ENCODE measurements at regions not wholly inside any gene's neighbourhood (a gene's known extent, or its start where the extent isn't known, plus 50 kb on each side); places are given as distances from the start of the nearest gene placed in this dataset.

DNA sequence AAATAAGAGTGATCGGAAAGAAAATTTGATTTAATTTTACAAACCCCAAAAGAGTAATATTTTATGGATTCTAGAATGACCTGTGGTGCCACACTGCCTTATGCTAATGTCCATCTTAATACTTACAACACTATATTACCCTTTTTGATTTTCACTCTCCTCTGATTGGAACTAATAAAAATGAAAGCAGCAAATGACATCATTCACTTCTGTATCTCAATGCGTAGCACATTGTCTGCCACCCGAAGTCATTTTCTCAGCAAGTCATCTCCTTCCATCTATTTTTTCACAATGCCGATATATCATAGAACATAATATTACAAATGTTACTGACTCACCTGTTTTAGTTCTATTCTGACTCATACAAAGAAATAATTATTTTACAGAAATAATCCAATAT lies 127.5 kb upstream of the PCLO start:
- Histone ChIP-seq H3K36me3 (ENCODE audit: control insufficient read depth, insufficient read depth, low read length) (no peaks in the 10 kb centered on the region), H3K9me3 (no peaks in the 10 kb centered on the region), H3K4me1 (no peaks in the 10 kb centered on the region), H3K4me3 (ENCODE audit: low read depth, low read length) (no peak overlapping the region), H3K27me3 (replicated peaks; ENCODE audit: control insufficient read depth, insufficient read depth, low read length) (no peaks in the 10 kb centered on the region)
- Mint-ChIP-seq H3K27ac (ENCODE audit: unreplicated experiment) (no peak overlapping the region), H3K4me3 (ENCODE audit: unreplicated experiment) (no peak overlapping the region), H3K4me1 (ENCODE audit: low read depth, unreplicated experiment) (no peaks in the 10 kb centered on the region), H3K27me3 (ENCODE audit: insufficient read depth, unreplicated experiment) (peaks cover 3% of the 10 kb centered on the region), H3K36me3 (ENCODE audit: insufficient read depth, unreplicated experiment) (no peaks in the 10 kb centered on the region), H3K9me3 (ENCODE audit: unreplicated experiment) (no peaks in the 10 kb centered on the region)
- no TSS peak for BruUV-seq (replicated peaks)
- TF ChIP-seq, protein P1, sequence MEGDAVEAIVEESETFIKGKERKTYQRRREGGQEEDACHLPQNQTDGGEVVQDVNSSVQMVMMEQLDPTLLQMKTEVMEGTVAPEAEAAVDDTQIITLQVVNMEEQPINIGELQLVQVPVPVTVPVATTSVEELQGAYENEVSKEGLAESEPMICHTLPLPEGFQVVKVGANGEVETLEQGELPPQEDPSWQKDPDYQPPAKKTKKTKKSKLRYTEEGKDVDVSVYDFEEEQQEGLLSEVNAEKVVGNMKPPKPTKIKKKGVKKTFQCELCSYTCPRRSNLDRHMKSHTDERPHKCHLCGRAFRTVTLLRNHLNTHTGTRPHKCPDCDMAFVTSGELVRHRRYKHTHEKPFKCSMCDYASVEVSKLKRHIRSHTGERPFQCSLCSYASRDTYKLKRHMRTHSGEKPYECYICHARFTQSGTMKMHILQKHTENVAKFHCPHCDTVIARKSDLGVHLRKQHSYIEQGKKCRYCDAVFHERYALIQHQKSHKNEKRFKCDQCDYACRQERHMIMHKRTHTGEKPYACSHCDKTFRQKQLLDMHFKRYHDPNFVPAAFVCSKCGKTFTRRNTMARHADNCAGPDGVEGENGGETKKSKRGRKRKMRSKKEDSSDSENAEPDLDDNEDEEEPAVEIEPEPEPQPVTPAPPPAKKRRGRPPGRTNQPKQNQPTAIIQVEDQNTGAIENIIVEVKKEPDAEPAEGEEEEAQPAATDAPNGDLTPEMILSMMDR (IDR thresholded peaks at IDR 0.05; ENCODE audit: insufficient read depth in 1 of 2, low read depth in 1 of 2, low read length in 1 of 2, severe bottlenecking in 1 of 2, unreplicated experiment in 1 of 2) = no peak
- DNase-seq = no peak
- ChIA-PET POLR2A (no interaction called here), CTCF (no interaction called here)
- intact Hi-C loops (cut with micrococcal nuclease; ENCODE audit: unreplicated experiment) = no loop called here

DNA sequence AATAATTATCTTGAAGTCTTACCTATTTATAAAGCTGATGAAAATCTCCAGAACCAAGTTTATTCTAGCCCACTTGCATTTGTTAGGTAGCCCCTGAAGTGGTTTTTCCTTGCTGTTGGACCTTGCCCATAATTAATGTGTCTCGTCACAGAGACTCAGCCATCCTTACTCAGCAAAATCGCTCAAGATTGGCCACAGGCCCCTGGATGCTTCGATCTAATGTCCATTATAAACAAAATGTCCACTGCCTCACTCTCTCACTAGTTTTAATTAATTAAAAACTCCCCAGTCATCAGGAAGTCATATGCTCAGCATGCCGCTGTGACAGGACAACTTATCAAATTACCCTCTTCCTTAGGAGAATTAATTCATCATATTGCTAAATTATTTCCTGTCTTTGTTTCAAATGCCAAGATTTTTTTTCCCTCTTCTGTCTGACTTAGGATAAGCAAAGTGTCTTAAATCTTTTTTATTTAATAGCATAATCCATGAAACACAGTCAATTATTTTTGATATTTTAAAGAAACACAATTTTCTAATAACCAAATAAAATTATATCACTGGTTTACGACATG lies 126.8 kb upstream of the PCLO start:
- no TSS peak for BruUV-seq (replicated peaks)
- peaks cover 3% of the 10 kb centered on the region for H3K27me3 Mint-ChIP-seq (ENCODE audit: insufficient read depth, unreplicated experiment)
- no peaks in the 10 kb centered on the region for H3K9me3 Mint-ChIP-seq (ENCODE audit: unreplicated experiment)
- no peaks in the 10 kb centered on the region for H3K4me1 Mint-ChIP-seq (ENCODE audit: low read depth, unreplicated experiment)
- H3K4me1 ChIP-seq = no peaks in the 10 kb centered on the region
- no peaks in the 10 kb centered on the region for H3K36me3 Mint-ChIP-seq (ENCODE audit: insufficient read depth, unreplicated experiment)
- intact Hi-C loops (cut with micrococcal nuclease; ENCODE audit: unreplicated experiment) = loop anchor here (10.0 kb wide), 1 partner anchor 55 kb away; no protein-coding TSS in a partner anchor
- TF ChIP-seq, protein P1 (IDR thresholded peaks at IDR 0.05; ENCODE audit: insufficient read depth in 1 of 2, low read depth in 1 of 2, low read length in 1 of 2, severe bottlenecking in 1 of 2, unreplicated experiment in 1 of 2) = no peak
- H3K4me3 Mint-ChIP-seq (ENCODE audit: unreplicated experiment) = no peak overlapping the region
- ChIA-PET POLR2A (no interaction called here), CTCF (no interaction called here)
- H3K4me3 ChIP-seq (ENCODE audit: low read depth, low read length) = no peak overlapping the region
- H3K36me3 ChIP-seq (ENCODE audit: control insufficient read depth, insufficient read depth, low read length) = no peaks in the 10 kb centered on the region
- no peak for DNase-seq
- no peaks in the 10 kb centered on the region for H3K9me3 ChIP-seq
- no peaks in the 10 kb centered on the region for H3K27me3 ChIP-seq (replicated peaks; ENCODE audit: control insufficient read depth, insufficient read depth, low read length)
- no peak overlapping the region for H3K27ac Mint-ChIP-seq (ENCODE audit: unreplicated experiment)

DNA sequence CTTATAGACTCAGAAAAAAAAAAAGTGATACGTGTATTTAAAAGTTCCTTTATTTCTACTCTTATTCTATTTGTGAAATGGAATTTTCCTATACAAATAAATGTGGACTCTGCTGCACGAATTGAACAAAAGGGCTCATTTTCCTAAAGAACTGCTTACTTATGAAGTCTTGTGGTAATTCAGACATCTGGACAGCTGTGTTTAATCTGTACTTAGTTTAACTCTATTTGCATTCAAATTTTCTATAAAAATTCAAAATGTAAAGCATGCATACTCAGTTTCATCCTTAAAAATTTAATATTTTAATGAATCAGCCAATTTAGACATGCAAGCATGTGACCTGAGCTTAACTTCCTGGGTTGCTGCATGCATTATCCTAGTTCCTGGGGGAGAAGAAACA lies 118.0 kb upstream of the PCLO start:
- no TSS peak for BruUV-seq (replicated peaks)
- Histone ChIP-seq H3K4me3 (ENCODE audit: low read depth, low read length) (no peak overlapping the region), H3K36me3 (ENCODE audit: control insufficient read depth, insufficient read depth, low read length) (no peaks in the 10 kb centered on the region), H3K9me3 (no peaks in the 10 kb centered on the region), H3K27me3 (replicated peaks; ENCODE audit: control insufficient read depth, insufficient read depth, low read length) (no peaks in the 10 kb centered on the region), H3K4me1 (no peaks in the 10 kb centered on the region)
- POLR2A ChIA-PET = no interaction called here
- no peak for DNase-seq
- Mint-ChIP-seq H3K27me3 (ENCODE audit: insufficient read depth, unreplicated experiment) (peaks cover 6% of the 10 kb centered on the region), H3K36me3 (ENCODE audit: insufficient read depth, unreplicated experiment) (no peaks in the 10 kb centered on the region), H3K4me3 (ENCODE audit: unreplicated experiment) (no peak overlapping the region), H3K4me1 (ENCODE audit: low read depth, unreplicated experiment) (no peaks in the 10 kb centered on the region), H3K27ac (ENCODE audit: unreplicated experiment) (no peak overlapping the region), H3K9me3 (ENCODE audit: unreplicated experiment) (no peaks in the 10 kb centered on the region)
- TF ChIP-seq, protein P1 (IDR thresholded peaks at IDR 0.05; ENCODE audit: insufficient read depth in 1 of 2, low read depth in 1 of 2, low read length in 1 of 2, severe bottlenecking in 1 of 2, unreplicated experiment in 1 of 2) = no peak
- CTCF ChIA-PET = no interaction called here
- intact Hi-C loops (cut with micrococcal nuclease; ENCODE audit: unreplicated experiment) = loop anchor here (10.0 kb wide), 1 partner anchor 64 kb away; no protein-coding TSS in a partner anchor

Data from Caco-2 (cell line).